ENCODE measurements at regions not wholly inside any gene's neighbourhood (a gene's known extent, or its start where the extent isn't known, plus 50 kb on each side); places are given as distances from the start of the nearest gene placed in this dataset.

- in situ Hi-C loops (cut with MboI; ENCODE audit: low sequenced_read_pairs, unreplicated experiment), result no loop called here
- DNase-seq (ENCODE audit: low spot score), result peak; percentile 10
- TF ChIP-seq CTCF (IDR thresholded peaks at IDR 0.05; ENCODE audit: borderline replicate concordance, control extremely low read depth, extremely low read depth, insufficient read depth, missing control alignments), result no peak
Observed at GRCh38 chr13:83992566-83993358, 110.5 kb upstream of the SLITRK1 start.

- in situ Hi-C loops (cut with MboI; ENCODE audit: low sequenced_read_pairs, unreplicated experiment), result no loop called here
- DNase-seq (ENCODE audit: low spot score), result no peak
- no peak for TF ChIP-seq CTCF (IDR thresholded peaks at IDR 0.05; ENCODE audit: borderline replicate concordance, control extremely low read depth, extremely low read depth, insufficient read depth, missing control alignments)
Observed at GRCh38 chr13:83987394-83987793, 105.1 kb upstream of the SLITRK1 start.

DNA sequence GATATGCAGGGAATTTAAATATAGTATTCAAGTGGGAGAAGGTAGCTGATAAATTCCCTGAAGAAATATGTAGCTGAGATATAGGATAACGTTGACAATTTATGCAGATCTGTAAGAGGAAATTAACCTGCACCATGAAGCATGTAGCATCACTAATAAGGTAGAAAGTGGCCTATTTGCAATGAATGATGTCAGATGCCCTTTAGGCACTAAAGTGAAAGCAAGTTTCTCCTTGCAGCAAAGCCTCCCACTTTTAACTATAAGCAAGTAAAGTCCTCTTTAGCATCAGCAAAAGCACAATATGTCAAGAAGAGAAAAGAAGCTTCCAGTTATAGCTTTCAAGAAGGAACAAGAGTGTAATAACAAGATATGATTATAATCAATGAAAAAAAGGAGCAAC lies 102.5 kb upstream of the SLITRK1 start:
- no peak for TF ChIP-seq CTCF (IDR thresholded peaks at IDR 0.05; ENCODE audit: borderline replicate concordance, control extremely low read depth, extremely low read depth, insufficient read depth, missing control alignments)
- in situ Hi-C loops (cut with MboI; ENCODE audit: low sequenced_read_pairs, unreplicated experiment), result no loop called here
- no peak for DNase-seq (ENCODE audit: low spot score)

GRCh38 chr13:83980331-83980730 lies 98.1 kb upstream of the SLITRK1 start:
- in situ Hi-C loops (cut with MboI; ENCODE audit: low sequenced_read_pairs, unreplicated experiment), result no loop called here
- DNase-seq (ENCODE audit: low spot score), result no peak
- TF ChIP-seq CTCF (IDR thresholded peaks at IDR 0.05; ENCODE audit: borderline replicate concordance, control extremely low read depth, extremely low read depth, insufficient read depth, missing control alignments), result no peak

GRCh38 chr13:83975655-83976165 lies 93.4 kb upstream of the SLITRK1 start:
- DNase-seq (ENCODE audit: low spot score), result no peak
- TF ChIP-seq CTCF (IDR thresholded peaks at IDR 0.05; ENCODE audit: borderline replicate concordance, control extremely low read depth, extremely low read depth, insufficient read depth, missing control alignments), result no peak
- in situ Hi-C loops (cut with MboI; ENCODE audit: low sequenced_read_pairs, unreplicated experiment), result no loop called here

DNA sequence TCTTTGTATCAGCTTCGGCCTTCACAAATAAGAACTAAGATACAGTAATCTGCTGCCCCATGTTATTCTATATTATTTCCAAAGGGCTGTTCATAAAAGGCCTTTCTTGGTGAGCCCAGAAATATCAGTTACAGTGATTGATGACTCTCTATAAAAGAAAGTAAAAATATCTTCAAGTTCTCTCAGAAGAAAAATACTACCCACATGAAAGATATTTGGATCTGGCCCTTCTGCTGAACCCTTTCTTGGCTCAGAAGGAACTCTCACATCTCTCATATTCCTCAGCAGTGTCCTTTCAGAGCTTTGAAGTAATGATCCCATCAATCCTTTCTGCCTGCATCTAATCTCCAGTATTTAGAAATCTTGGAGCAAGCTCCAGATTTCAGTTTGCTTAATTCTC lies 76.3 kb upstream of the SLITRK1 start:
- no peak for TF ChIP-seq CTCF (IDR thresholded peaks at IDR 0.05; ENCODE audit: borderline replicate concordance, control extremely low read depth, extremely low read depth, insufficient read depth, missing control alignments)
- in situ Hi-C loops (cut with MboI; ENCODE audit: low sequenced_read_pairs, unreplicated experiment), result no loop called here
- no peak for DNase-seq (ENCODE audit: low spot score)

Data from GM13976 (cell line).